Small intestine (tissue), 7 donors: ENCODE measurements at regions not wholly inside any gene's neighbourhood (a gene's known extent, or its start where the extent isn't known, plus 50 kb on each side); places are given as distances from the start of the nearest gene placed in this dataset.

Experiments
- DNase-seq, 2 donors: peaks; one replicate each; pipeline versions ENCODE4 v3.0.0 to v3.0.0-alpha.2; 2013
- FAIRE-seq: peaks from 2 replicates; lab custom pipeline; 2012; peaks lifted over from hg19 to GRCh38; lab: Jason Lieb, UNC
- H3K27ac ChIP-seq, 3 donors: one replicate each; pipeline ENCODE4 v1.5.1; 2013; ENCODE audit warnings: low read length in 2 of 3, mild to moderate bottlenecking in 2 of 3, control low read depth in 1 of 3, inconsistent platforms in 1 of 3, low read depth in 1 of 3, moderate library complexity in 1 of 3
- H3K27me3 ChIP-seq, 3 donors: one replicate each; pipeline ENCODE4 v1.6.1; 2013; ENCODE audit warnings: low read length in 3 of 3, inconsistent platforms in 1 of 3; ENCODE audit not compliant: control insufficient read depth in 3 of 3, insufficient read depth in 3 of 3
- H3K36me3 ChIP-seq, 3 donors: one replicate each; pipeline ENCODE4 v1.6.1; 2013; ENCODE audit warnings: low read length in 3 of 3, inconsistent platforms in 1 of 3, low read depth in 1 of 3, mild to moderate bottlenecking in 1 of 3, moderate library complexity in 1 of 3; ENCODE audit not compliant: control insufficient read depth in 3 of 3, insufficient read depth in 2 of 3
- H3K4me1 ChIP-seq, 3 donors: one replicate each; pipeline ENCODE4 v1.6.1; 2013; ENCODE audit warnings: low read length in 2 of 3, inconsistent platforms in 1 of 3, low read depth in 1 of 3, mild to moderate bottlenecking in 1 of 3, moderate library complexity in 1 of 3; ENCODE audit not compliant: control insufficient read depth in 3 of 3, insufficient read depth in 2 of 3
- H3K4me3 ChIP-seq, 3 donors: one replicate each; pipeline ENCODE4 v1.5.1; 2013; ENCODE audit warnings: low read length in 3 of 3, control low read depth in 1 of 3, inconsistent platforms in 1 of 3, low read depth in 1 of 3, mild to moderate bottlenecking in 1 of 3, moderate library complexity in 1 of 3
- H3K9me3 ChIP-seq, 2 donors: one replicate each; pipeline ENCODE4 v1.6.1; 2013; ENCODE audit warnings: low read depth in 1 of 2, low read length in 1 of 2; ENCODE audit not compliant: control insufficient read depth in 2 of 2, insufficient read depth in 1 of 2
- WGBS, 3 donors: extraction: QIAGEN DNeasy Blood & Tissue Kit; methylation state at CpG; one replicate each; pipeline ENCODE4 v1.1.7; 2013; 5-methylcytosine and 5-hydroxymethylcytosine counted together
- donor health status: healthy with polysubstance abuse.
- donor health status: control.
- donor health status: control.
- donor health status: Bipolar disorder and iron deficiency.
- donor health status: healthy.

DNA sequence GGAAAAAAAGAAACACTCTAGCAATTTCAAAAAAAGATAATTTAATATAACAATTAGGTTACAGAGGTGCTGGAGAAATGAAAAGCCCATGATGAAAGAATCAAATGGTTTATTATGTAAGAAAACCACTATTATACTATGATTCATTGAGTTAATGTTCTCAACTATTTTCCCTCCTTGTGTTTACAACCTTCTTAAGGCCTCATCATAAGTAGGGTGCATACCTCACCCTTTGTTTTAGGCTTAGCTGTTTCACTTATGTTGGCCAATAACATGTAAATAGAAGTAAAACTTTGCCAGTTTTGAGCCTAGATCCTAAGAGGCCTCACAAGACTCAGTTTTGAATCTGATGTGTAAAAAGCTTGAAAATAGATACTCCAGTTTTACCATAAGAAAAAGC, 418.3 kb upstream of the DDX18 start:
- no peak for FAIRE-seq
- no peaks in the 10 kb centered on the region for H3K36me3 ChIP-seq

GRCh38 chr2:117401582-117401981, 412.9 kb upstream of the DDX18 start:
- Histone ChIP-seq H3K36me3 (no peaks in the 10 kb centered on the region), H3K4me3 (no peak overlapping the region), H3K27me3 (no peaks in the 10 kb centered on the region), H3K27ac (no peak overlapping the region), H3K4me1 (no peaks in the 10 kb centered on the region), H3K9me3 (no peaks in the 10 kb centered on the region)
- DNase-seq = no peak
- FAIRE-seq = no peak
- WGBS, 3 donors = 31 to 61% (median 50%) methylated on average over 1 of the region's 1 CpG

More for the DNA sequence above, 418.3 kb upstream of the DDX18 start:
- Histone ChIP-seq H3K4me1 (no peaks in the 10 kb centered on the region), H3K27ac (no peak overlapping the region), H3K9me3 (no peaks in the 10 kb centered on the region), H3K27me3 (no peaks in the 10 kb centered on the region), H3K4me3 (no peak overlapping the region)
- no peak for DNase-seq

- H3K27ac ChIP-seq = no peak overlapping the region
- H3K27me3 ChIP-seq = no peaks in the 10 kb centered on the region
- no peaks in the 10 kb centered on the region for H3K9me3 ChIP-seq
- DNase-seq (no peak), FAIRE-seq (no peak)
- H3K36me3 ChIP-seq = no peaks in the 10 kb centered on the region
- no peaks in the 10 kb centered on the region for H3K4me1 ChIP-seq
- 93 to 97% (median 93%) methylated on average over 1 of the region's 1 CpG for WGBS, 3 donors
- H3K4me3 ChIP-seq = no peak overlapping the region
These were observed 408.0 kb upstream of the DDX18 start for GRCh38 chr2:117406443-117406842.

DNA sequence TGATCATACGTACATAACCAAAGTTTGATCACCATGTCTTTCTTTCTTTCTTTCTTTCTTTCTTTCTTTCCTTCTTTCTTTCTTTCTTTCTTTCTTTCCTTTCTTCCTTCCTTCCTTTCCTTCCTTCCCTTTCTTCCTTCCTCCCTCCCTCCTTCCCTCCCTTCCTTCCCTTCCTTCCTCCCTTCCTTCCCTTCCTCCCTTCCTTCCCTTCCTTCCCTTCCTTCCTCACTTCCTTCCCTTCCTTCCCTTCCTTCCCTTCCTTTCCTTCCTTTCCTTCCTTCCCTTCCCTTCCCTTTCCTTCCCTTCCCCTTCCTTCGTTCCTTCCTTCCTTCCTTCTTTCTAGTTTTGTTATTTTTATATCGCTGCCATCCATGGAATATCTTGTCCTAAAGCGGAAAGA, 406.7 kb upstream of the DDX18 start:
- 69 to 91% (median 78%) methylated on average over 4 of the region's 4 CpGs for WGBS, 3 donors
- no peak for FAIRE-seq
- no peaks in the 10 kb centered on the region for H3K36me3 ChIP-seq
- no peaks in the 10 kb centered on the region for H3K4me1 ChIP-seq
- no peak for DNase-seq
- H3K4me3 ChIP-seq = no peak overlapping the region
- no peaks in the 10 kb centered on the region for H3K9me3 ChIP-seq
- H3K27me3 ChIP-seq = no peaks in the 10 kb centered on the region
- no peak overlapping the region for H3K27ac ChIP-seq

DNA sequence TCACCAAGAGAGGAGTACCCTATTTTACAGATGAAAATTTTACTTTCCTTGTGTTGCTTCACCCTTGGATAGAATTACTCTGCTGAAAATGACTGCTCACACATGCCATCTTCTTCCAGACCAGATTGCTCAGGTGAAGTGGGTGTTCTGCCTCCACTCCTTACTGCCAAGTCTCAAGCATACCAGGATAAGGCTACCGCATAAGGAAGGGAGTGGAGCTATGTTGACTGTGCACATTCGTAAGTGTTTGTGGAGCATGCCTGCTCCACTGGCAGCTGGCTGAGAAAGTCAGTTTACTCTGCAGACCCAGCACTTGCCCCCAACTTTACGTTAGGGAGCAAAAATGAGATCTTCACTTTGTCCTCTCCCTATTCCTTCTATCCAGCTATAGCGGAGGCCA, 405.0 kb upstream of the DDX18 start:
- no peak for FAIRE-seq
- H3K9me3 ChIP-seq = no peaks in the 10 kb centered on the region

DNA sequence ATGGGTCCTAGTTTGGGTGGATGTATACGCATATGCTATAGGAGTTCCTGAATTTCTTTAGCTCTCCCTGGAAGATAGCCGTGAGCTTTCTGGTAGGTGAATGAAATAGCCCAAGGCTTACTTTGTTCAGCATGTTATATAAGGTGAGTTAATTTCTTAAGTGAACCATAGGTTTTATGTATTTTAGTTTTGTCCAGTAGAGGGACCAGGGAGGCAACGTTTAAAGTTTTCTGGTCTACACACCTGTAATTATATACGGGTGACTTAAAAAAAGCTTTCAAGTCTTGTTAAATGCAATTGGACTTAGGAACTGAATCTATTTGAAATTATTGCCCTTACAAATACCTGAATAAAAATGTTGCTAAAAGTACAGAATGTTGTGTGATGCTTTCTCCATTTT, 402.5 kb upstream of the DDX18 start:
- no peaks in the 10 kb centered on the region for H3K4me1 ChIP-seq
- no peak overlapping the region for H3K27ac ChIP-seq
- H3K9me3 ChIP-seq = no peaks in the 10 kb centered on the region
- no peak overlapping the region for H3K4me3 ChIP-seq
- 23 to 49% (median 35%) methylated on average over 4 of the region's 4 CpGs for WGBS, 3 donors
- no peaks in the 10 kb centered on the region for H3K36me3 ChIP-seq
- DNase-seq = peak; percentile 1 to 4
- FAIRE-seq = no peak
- no peaks in the 10 kb centered on the region for H3K27me3 ChIP-seq

More for the DNA sequence above, 405.0 kb upstream of the DDX18 start:
- no peaks in the 10 kb centered on the region for H3K27me3 ChIP-seq
- no peak overlapping the region for H3K27ac ChIP-seq
- H3K4me1 ChIP-seq = no peaks in the 10 kb centered on the region
- H3K4me3 ChIP-seq = no peak overlapping the region
- no peaks in the 10 kb centered on the region for H3K36me3 ChIP-seq
- no peak for DNase-seq
- WGBS, 3 donors = 79 to 89% (median 81%) methylated on average over 4 of the region's 4 CpGs

DNA sequence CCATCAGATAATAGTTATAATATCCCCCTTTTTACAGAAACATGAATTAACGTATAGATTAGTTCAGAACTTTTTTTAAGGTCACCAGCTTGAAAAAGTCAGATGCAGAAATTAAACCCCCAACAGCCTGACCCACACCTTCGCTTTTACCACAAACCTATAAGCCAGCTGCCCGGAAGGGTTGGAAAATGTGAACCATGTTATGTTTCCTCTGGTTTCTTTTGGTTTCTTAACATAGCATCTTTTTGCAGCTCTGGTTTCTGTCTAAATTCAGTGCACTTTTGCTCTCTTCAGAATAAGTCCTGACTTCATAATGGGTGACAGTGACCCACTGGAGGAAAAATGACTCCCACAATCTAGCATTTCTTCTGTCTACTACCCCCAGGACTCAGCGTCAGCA, 381.7 kb upstream of the DDX18 start:
- H3K9me3 ChIP-seq = no peaks in the 10 kb centered on the region
- no peaks in the 10 kb centered on the region for H3K4me1 ChIP-seq
- 69 to 86% (median 81%) methylated on average over 4 of the region's 4 CpGs for WGBS, 3 donors
- no peak overlapping the region for H3K4me3 ChIP-seq
- DNase-seq (no peak), FAIRE-seq (no peak)
- no peaks in the 10 kb centered on the region for H3K36me3 ChIP-seq
- no peak overlapping the region for H3K27ac ChIP-seq
- no peaks in the 10 kb centered on the region for H3K27me3 ChIP-seq

- Histone ChIP-seq H3K9me3 (no peaks in the 10 kb centered on the region), H3K4me1 (no peaks in the 10 kb centered on the region), H3K4me3 (no peak overlapping the region), H3K27me3 (no peaks in the 10 kb centered on the region), H3K27ac (no peak overlapping the region), H3K36me3 (no peaks in the 10 kb centered on the region)
- FAIRE-seq = no peak
- WGBS, 3 donors = 8 to 39% (median 28%) methylated on average over 3 of the region's 3 CpGs
- DNase-seq = peak in 1 of 2 donors; percentile 4
These were observed 377.8 kb upstream of the DDX18 start for GRCh38 chr2:117436697-117437096.

GRCh38 chr2:117470311-117471095, 344.0 kb upstream of the DDX18 start:
- Histone ChIP-seq H3K4me3 (no peak overlapping the region), H3K27me3 (no peaks in the 10 kb centered on the region), H3K9me3 (peaks cover 0 to 8% of the 10 kb centered on the region in 2 donors), H3K4me1 (no peaks in the 10 kb centered on the region), H3K27ac (no peak overlapping the region), H3K36me3 (no peaks in the 10 kb centered on the region)
- WGBS, 3 donors = 68 to 72% (median 70%) methylated on average over 7 of the region's 7 CpGs
- DNase-seq (peak; percentile 50 to 55), FAIRE-seq (no peak)
